Activated T-helper 9 cell treated with anti-CD3 and anti-CD28 coated beads, Interleukin-2, amount 50 U/mL, for 16 hours (primary cell): ENCODE measurements at regions not wholly inside any gene's neighbourhood (a gene's known extent, or its start where the extent isn't known, plus 50 kb on each side); places are given as distances from the start of the nearest gene placed in this dataset.

ENCODE experiments used
- DNase-seq: peaks from one replicate; pipeline ENCODE4 v3.0.0-alpha.2; 2020; ENCODE audit warnings: low read depth

GRCh38 chr16:73304008-73304774 lies 256.3 kb upstream of the ZFHX3 start:
- DNase-seq: no peak

- no peak for DNase-seq
Observed at GRCh38 chr16:73302942-73303341, 255.0 kb upstream of the ZFHX3 start.

GRCh38 chr16:73301984-73302383 lies 254.1 kb upstream of the ZFHX3 start:
- no peak for DNase-seq

GRCh38 chr16:73299346-73299745 lies 251.4 kb upstream of the ZFHX3 start:
- DNase-seq: no peak

GRCh38 chr16:73298562-73298961 lies 250.6 kb upstream of the ZFHX3 start:
- DNase-seq: no peak

- no peak for DNase-seq
Observed at GRCh38 chr16:73290258-73290657, 242.3 kb upstream of the ZFHX3 start.

GRCh38 chr16:73289232-73289631 lies 241.3 kb upstream of the ZFHX3 start:
- no peak for DNase-seq

- no peak for DNase-seq
Observed at GRCh38 chr16:73288520-73288919, 240.6 kb upstream of the ZFHX3 start.

GRCh38 chr16:73287859-73288405 lies 240.0 kb upstream of the ZFHX3 start:
- no peak for DNase-seq

- DNase-seq: no peak
Observed at GRCh38 chr16:73286346-73287267, 238.7 kb upstream of the ZFHX3 start.

- no peak for DNase-seq
Observed at GRCh38 chr16:73285436-73286201, 237.7 kb upstream of the ZFHX3 start.

GRCh38 chr16:73280388-73280787 lies 232.5 kb upstream of the ZFHX3 start:
- no peak for DNase-seq

- DNase-seq: no peak
Observed at GRCh38 chr16:73279451-73279850, 231.5 kb upstream of the ZFHX3 start.

- no peak for DNase-seq
Observed at GRCh38 chr16:73277071-73277470, 229.1 kb upstream of the ZFHX3 start.

GRCh38 chr16:73275448-73275847 lies 227.5 kb upstream of the ZFHX3 start:
- no peak for DNase-seq

GRCh38 chr16:73275024-73275423 lies 227.1 kb upstream of the ZFHX3 start:
- no peak for DNase-seq

- no peak for DNase-seq
Observed at GRCh38 chr16:73274140-73274539, 226.2 kb upstream of the ZFHX3 start.

- DNase-seq: no peak
Observed at GRCh38 chr16:73268366-73268993, 220.6 kb upstream of the ZFHX3 start.

GRCh38 chr16:73265935-73266334 lies 218.0 kb upstream of the ZFHX3 start:
- no peak for DNase-seq

- DNase-seq: no peak
Observed at GRCh38 chr16:73265124-73265837, 217.4 kb upstream of the ZFHX3 start.

- no peak for DNase-seq
Observed at GRCh38 chr16:73262931-73263330, 215.0 kb upstream of the ZFHX3 start.
